Neural cell (in vitro differentiated cells): ENCODE measurements at regions not wholly inside any gene's neighbourhood (a gene's known extent, or its start where the extent isn't known, plus 50 kb on each side); places are given as distances from the start of the nearest gene placed in this dataset.
A peak's percentile ranks its signal among the peaks of the same experiment; 100 is the strongest.

Experiments used
- H2AFZ ChIP-seq: fragments of 200-600, 300-800 bp; sonication (generic), shearing (Covaris generic); 2 replicates; pipeline ENCODE4 v1.6.0; 2014; ENCODE audit warnings: low read depth, mild to moderate bottlenecking, antibody characterized with exemption, low read length, moderate library complexity
- H3F3A ChIP-seq: fragments of 200-600 bp; shearing (Covaris generic); 2 replicates; pipeline ENCODE4 v1.6.1; 2016; ENCODE audit warnings: mild to moderate bottlenecking, moderate library complexity, mixed read lengths, antibody characterized with exemption, low read length; ENCODE audit not compliant: insufficient read depth, poor library complexity, severe bottlenecking
- H3K27ac ChIP-seq: fragments of 200-600, 300-800 bp; sonication (generic), shearing (Covaris generic); 2 replicates; pipeline ENCODE4 v1.5.1; 2014; ENCODE audit warnings: mild to moderate bottlenecking, low read length, moderate library complexity
- H3K27me3 ChIP-seq: fragments of 300-800, 200-600 bp; sonication (generic), shearing (Covaris generic); 2 replicates; pipeline ENCODE4 v1.6.0; 2014; ENCODE audit warnings: mild to moderate bottlenecking, low read depth, low read length, moderate library complexity; ENCODE audit not compliant: insufficient read depth
- H3K36me3 ChIP-seq: fragments of 300-800, 200-600 bp; sonication (generic), shearing (Covaris generic); 2 replicates; pipeline ENCODE4 v1.5.1; 2014; ENCODE audit warnings: mild to moderate bottlenecking, antibody characterized with exemption, low read length, moderate library complexity; ENCODE audit not compliant: insufficient read depth
- H3K4me2 ChIP-seq: fragments of 300-800, 200-600 bp; sonication (generic), shearing (Covaris generic); 2 replicates; pipeline ENCODE4 v1.6.0; 2014; ENCODE audit warnings: mild to moderate bottlenecking, low read length
- H3K4me3 ChIP-seq: fragments of 300-800, 200-600 bp; sonication (generic), shearing (Covaris generic); 2 replicates; pipeline ENCODE4 v1.5.1; 2014; ENCODE audit warnings: mild to moderate bottlenecking, low read length, moderate library complexity
- H3K79me2 ChIP-seq: fragments of 200-600 bp; shearing (Covaris generic); replicated peaks from 2 replicates; pipeline ENCODE4 v1.6.0; 2014; ENCODE audit warnings: mild to moderate bottlenecking, low read length, moderate library complexity; ENCODE audit not compliant: insufficient read depth
- H3K9ac ChIP-seq: fragments of 300-800, 200-600 bp; sonication (generic), shearing (Covaris generic); 2 replicates; pipeline ENCODE4 v1.6.1; 2016; ENCODE audit warnings: mild to moderate bottlenecking, low read length, mixed read lengths
- H3K9me2 ChIP-seq: fragments of 200-600 bp; shearing (Covaris generic); 2 replicates; pipeline ENCODE4 v1.6.1; 2016; ENCODE audit warnings: mild to moderate bottlenecking, low read length, mixed read lengths; ENCODE audit not compliant: insufficient read depth
- H3K9me3 ChIP-seq: fragments of 200-600, 300-800 bp; sonication (generic), shearing (Covaris generic); 2 replicates; pipeline ENCODE4 v1.6.1; 2016; ENCODE audit warnings: mild to moderate bottlenecking, mixed run types, low read length, moderate library complexity, mixed read lengths
- H4K20me1 ChIP-seq: fragments of 200-600 bp; shearing (Covaris generic); 2 replicates; pipeline ENCODE4 v1.6.1; 2016; ENCODE audit warnings: mild to moderate bottlenecking, mixed run types; ENCODE audit not compliant: insufficient read depth
- EP300 ChIP-seq: fragments of 450-650 bp; conservative IDR thresholded peaks from 2 replicates; pipeline ENCODE4 v1.6.1; 2014; ENCODE audit warnings: antibody characterized with exemption, mild to moderate bottlenecking, moderate library complexity; ENCODE audit not compliant: poor library complexity, severe bottlenecking
- EZH2 ChIP-seq: fragments of 200-600, 300-800 bp; shearing (Covaris generic), sonication (generic); IDR thresholded peaks from 2 replicates; pipeline ENCODE4 v1.6.1; 2014; ENCODE audit warnings: antibody characterized with exemption, low read length, borderline replicate concordance, mild to moderate bottlenecking; ENCODE audit not compliant: insufficient read depth, poor library complexity, severe bottlenecking
- MXI1 ChIP-seq: fragments of 450-650 bp; conservative IDR thresholded peaks from 2 replicates; pipeline ENCODE4 v1.6.1; 2014; ENCODE audit warnings: antibody characterized with exemption, mild to moderate bottlenecking; ENCODE audit not compliant: poor library complexity, severe bottlenecking
- POLR2AphosphoS5 ChIP-seq: IDR thresholded peaks from 2 replicates; pipeline ENCODE4 v1.6.1; 2012
- RAD21 ChIP-seq: fragments of 450-650 bp; conservative IDR thresholded peaks from 2 replicates; pipeline ENCODE4 v1.6.1; 2014; ENCODE audit warnings: antibody characterized with exemption, mild to moderate bottlenecking, moderate library complexity
- SMC3 ChIP-seq: fragments of 450-650 bp; conservative IDR thresholded peaks from 2 replicates; pipeline ENCODE4 v1.6.1; 2014; ENCODE audit warnings: antibody characterized with exemption, mild to moderate bottlenecking, moderate library complexity; ENCODE audit not compliant: poor library complexity
- TAF1 ChIP-seq: IDR thresholded peaks from 2 replicates; pipeline ENCODE4 v1.6.1; 2012; ENCODE audit warnings: low read depth
- TF ChIP-seq, protein P1 (sequence below): fragments of 450-650 bp; IDR thresholded peaks from 2 replicates; pipeline ENCODE4 v1.5.1; 2014; ENCODE audit warnings: antibody characterized with exemption, mild to moderate bottlenecking, moderate library complexity; ENCODE audit not compliant: poor library complexity, severe bottlenecking
- TF ChIP-seq, protein P2 (sequence below): IDR thresholded peaks from 2 replicates; pipeline ENCODE4 v1.6.1; 2012; ENCODE audit warnings: borderline replicate concordance

DNA sequence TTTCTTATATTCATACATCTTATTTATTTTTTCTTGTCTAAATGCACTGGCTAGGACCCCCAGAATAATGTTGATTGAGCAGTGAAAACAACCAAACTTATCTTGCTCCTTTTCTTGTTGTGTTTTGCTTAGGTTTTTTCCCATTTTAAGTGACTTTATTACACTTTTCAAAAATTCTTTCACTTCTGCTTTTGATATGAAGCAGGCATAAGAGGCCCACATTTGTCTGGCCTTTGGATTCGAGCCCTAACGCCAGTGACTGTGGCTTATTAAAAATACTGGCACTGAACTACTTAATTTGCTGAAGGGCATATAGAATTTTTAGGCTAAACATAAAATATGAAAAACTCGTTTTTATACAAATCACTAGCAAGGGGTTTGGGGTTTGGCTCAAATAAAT lies 197.0 kb downstream of the ASB9 start:
- Histone ChIP-seq H3K9ac (no peak overlapping the region), H2AFZ (no peak overlapping the region), H3K27me3 (no peaks in the 10 kb centered on the region), H3K36me3 (no peaks in the 10 kb centered on the region), H3K4me3 (no peak overlapping the region), H4K20me1 (no peaks in the 10 kb centered on the region), H3K4me2 (no peak overlapping the region), H3K79me2 (no peaks in the 10 kb centered on the region), H3K9me3 (no peaks in the 10 kb centered on the region), H3F3A (no peaks in the 10 kb centered on the region), H3K27ac (no peak overlapping the region), H3K9me2 (no peaks in the 10 kb centered on the region)
- TF ChIP-seq MXI1, result no peak

DNA sequence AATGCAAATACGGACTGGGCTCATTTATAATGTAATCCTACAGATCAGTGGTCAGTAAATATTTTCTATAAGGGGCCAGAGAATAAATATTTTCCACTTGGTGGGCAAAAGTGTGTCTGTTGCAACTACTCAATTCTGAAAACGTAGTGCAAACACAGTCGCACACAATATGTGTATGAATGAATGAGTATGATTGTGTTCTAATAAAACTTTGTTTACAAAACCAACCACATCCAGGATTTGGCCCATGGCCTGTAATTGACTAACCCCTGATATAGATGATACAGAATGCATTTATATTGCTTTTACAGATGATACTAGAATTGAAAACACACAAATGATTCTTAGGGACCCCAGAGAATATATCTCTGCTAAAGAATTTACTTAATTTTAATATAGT lies 197.6 kb downstream of the ASB9 start:
- Histone ChIP-seq H3K4me2 (no peak overlapping the region), H3K4me3 (no peak overlapping the region), H3K79me2 (no peaks in the 10 kb centered on the region), H3F3A (no peaks in the 10 kb centered on the region), H3K27me3 (no peaks in the 10 kb centered on the region), H3K9ac (no peak overlapping the region), H3K27ac (no peak overlapping the region), H3K36me3 (no peaks in the 10 kb centered on the region), H4K20me1 (no peaks in the 10 kb centered on the region), H2AFZ (no peak overlapping the region), H3K9me3 (no peaks in the 10 kb centered on the region), H3K9me2 (no peaks in the 10 kb centered on the region)
- TF ChIP-seq EZH2 (no peak), TAF1 (no peak), RAD21 (no peak), EP300 (no peak), MXI1 (no peak), POLR2AphosphoS5 (no peak), SMC3 (no peak)
- TF ChIP-seq, protein P1, sequence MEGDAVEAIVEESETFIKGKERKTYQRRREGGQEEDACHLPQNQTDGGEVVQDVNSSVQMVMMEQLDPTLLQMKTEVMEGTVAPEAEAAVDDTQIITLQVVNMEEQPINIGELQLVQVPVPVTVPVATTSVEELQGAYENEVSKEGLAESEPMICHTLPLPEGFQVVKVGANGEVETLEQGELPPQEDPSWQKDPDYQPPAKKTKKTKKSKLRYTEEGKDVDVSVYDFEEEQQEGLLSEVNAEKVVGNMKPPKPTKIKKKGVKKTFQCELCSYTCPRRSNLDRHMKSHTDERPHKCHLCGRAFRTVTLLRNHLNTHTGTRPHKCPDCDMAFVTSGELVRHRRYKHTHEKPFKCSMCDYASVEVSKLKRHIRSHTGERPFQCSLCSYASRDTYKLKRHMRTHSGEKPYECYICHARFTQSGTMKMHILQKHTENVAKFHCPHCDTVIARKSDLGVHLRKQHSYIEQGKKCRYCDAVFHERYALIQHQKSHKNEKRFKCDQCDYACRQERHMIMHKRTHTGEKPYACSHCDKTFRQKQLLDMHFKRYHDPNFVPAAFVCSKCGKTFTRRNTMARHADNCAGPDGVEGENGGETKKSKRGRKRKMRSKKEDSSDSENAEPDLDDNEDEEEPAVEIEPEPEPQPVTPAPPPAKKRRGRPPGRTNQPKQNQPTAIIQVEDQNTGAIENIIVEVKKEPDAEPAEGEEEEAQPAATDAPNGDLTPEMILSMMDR, result no peak
- TF ChIP-seq, protein P2, sequence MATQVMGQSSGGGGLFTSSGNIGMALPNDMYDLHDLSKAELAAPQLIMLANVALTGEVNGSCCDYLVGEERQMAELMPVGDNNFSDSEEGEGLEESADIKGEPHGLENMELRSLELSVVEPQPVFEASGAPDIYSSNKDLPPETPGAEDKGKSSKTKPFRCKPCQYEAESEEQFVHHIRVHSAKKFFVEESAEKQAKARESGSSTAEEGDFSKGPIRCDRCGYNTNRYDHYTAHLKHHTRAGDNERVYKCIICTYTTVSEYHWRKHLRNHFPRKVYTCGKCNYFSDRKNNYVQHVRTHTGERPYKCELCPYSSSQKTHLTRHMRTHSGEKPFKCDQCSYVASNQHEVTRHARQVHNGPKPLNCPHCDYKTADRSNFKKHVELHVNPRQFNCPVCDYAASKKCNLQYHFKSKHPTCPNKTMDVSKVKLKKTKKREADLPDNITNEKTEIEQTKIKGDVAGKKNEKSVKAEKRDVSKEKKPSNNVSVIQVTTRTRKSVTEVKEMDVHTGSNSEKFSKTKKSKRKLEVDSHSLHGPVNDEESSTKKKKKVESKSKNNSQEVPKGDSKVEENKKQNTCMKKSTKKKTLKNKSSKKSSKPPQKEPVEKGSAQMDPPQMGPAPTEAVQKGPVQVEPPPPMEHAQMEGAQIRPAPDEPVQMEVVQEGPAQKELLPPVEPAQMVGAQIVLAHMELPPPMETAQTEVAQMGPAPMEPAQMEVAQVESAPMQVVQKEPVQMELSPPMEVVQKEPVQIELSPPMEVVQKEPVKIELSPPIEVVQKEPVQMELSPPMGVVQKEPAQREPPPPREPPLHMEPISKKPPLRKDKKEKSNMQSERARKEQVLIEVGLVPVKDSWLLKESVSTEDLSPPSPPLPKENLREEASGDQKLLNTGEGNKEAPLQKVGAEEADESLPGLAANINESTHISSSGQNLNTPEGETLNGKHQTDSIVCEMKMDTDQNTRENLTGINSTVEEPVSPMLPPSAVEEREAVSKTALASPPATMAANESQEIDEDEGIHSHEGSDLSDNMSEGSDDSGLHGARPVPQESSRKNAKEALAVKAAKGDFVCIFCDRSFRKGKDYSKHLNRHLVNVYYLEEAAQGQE, result no peak

DNA sequence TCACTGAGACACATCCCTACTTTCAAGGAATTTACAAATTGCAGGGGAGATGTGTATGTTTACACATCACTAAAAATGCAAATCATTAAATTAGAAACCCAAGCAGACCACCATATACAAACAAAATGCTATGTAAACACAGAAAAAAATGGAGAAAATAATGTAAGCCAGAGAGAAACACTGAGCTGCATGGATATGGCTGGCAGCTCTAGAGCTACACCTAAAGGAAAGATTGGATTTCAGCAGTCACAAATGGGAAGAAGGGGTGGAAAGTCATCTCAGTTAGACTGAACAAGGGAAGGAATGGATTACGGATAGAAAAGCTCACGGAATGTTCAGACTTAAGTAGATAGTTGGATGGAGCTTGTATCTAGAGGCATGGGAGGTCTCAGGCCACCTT lies 186.3 kb downstream of the MOSPD2 start:
- H3K9ac ChIP-seq, result no peak overlapping the region
- H3K4me3 ChIP-seq, result no peak overlapping the region
- no peaks in the 10 kb centered on the region for H3K9me2 ChIP-seq
- H3K36me3 ChIP-seq, result no peaks in the 10 kb centered on the region
- H3F3A ChIP-seq, result no peaks in the 10 kb centered on the region
- no peaks in the 10 kb centered on the region for H3K9me3 ChIP-seq
- H3K27me3 ChIP-seq, result no peaks in the 10 kb centered on the region
- H4K20me1 ChIP-seq, result no peaks in the 10 kb centered on the region
- H3K4me2 ChIP-seq, result no peak overlapping the region
- no peak overlapping the region for H2AFZ ChIP-seq
- no peak overlapping the region for H3K27ac ChIP-seq
- no peaks in the 10 kb centered on the region for H3K79me2 ChIP-seq
- TF ChIP-seq TAF1 (no peak), RAD21 (peak; percentile 22), MXI1 (no peak)
- TF ChIP-seq, protein P1, result peak; percentile 17
